GM18867 (cell line): ENCODE measurements at regions not wholly inside any gene's neighbourhood (a gene's known extent, or its start where the extent isn't known, plus 50 kb on each side); places are given as distances from the start of the nearest gene placed in this dataset.
A peak's percentile ranks its signal among the peaks of the same experiment; 100 is the strongest.
"Not testable (repeated sequence)": the region's sequence is repeated elsewhere in the genome, so short reads cannot be mapped to it uniquely, and the experiment has no call there.

Experiments
- ATAC-seq: cut with Tn5 transposase; IDR thresholded peaks from one replicate; pipeline ENCODE4 v1.9.1; 2021; ENCODE audit warnings: mild to moderate bottlenecking, moderate library complexity; ENCODE audit not compliant: unreplicated experiment

- ATAC-seq = not testable (repeated sequence)
Observed at GRCh38 chr4:68720723-68721122, 50.3 kb upstream of the UGT2B15 start.

- ATAC-seq = no peak
Observed at GRCh38 chr4:68724426-68724825, 54.0 kb upstream of the UGT2B15 start.

- no peak for ATAC-seq
Observed at GRCh38 chr4:68724922-68725321, 54.5 kb upstream of the UGT2B15 start.

GRCh38 chr4:68732653-68733466 is 62.4 kb upstream of the UGT2B15 start:
- ATAC-seq = peak; percentile 88

GRCh38 chr4:68734095-68734494 is 63.6 kb upstream of the UGT2B15 start:
- peak; percentile 42 for ATAC-seq

- no peak for ATAC-seq
Observed at GRCh38 chr4:68735106-68735505, 64.7 kb upstream of the UGT2B15 start.

- no peak for ATAC-seq
Observed at GRCh38 chr4:68736813-68737212, 66.4 kb upstream of the UGT2B15 start.

- no peak for ATAC-seq
Observed at GRCh38 chr4:68738036-68738435, 67.6 kb upstream of the UGT2B15 start.

GRCh38 chr4:68744368-68744767 is 71.4 kb upstream of the UGT2B10 start:
- no peak for ATAC-seq

GRCh38 chr4:68748181-68748991 is 67.4 kb upstream of the UGT2B10 start:
- no peak for ATAC-seq

- ATAC-seq = no peak
Observed at GRCh38 chr4:68750555-68750954, 65.2 kb upstream of the UGT2B10 start.

GRCh38 chr4:68751138-68751537 is 64.7 kb upstream of the UGT2B10 start:
- ATAC-seq = no peak

- ATAC-seq = no peak
Observed at GRCh38 chr4:68765876-68766275, 49.9 kb upstream of the UGT2B10 start.
